Daoy (cell line): ENCODE measurements at regions not wholly inside any gene's neighbourhood (a gene's known extent, or its start where the extent isn't known, plus 50 kb on each side); places are given as distances from the start of the nearest gene placed in this dataset.

Source experiments
- DNase-seq: peaks from one replicate; pipeline ENCODE4 v3.0.0-alpha.2; 2015; ENCODE audit warnings: low read depth

DNA sequence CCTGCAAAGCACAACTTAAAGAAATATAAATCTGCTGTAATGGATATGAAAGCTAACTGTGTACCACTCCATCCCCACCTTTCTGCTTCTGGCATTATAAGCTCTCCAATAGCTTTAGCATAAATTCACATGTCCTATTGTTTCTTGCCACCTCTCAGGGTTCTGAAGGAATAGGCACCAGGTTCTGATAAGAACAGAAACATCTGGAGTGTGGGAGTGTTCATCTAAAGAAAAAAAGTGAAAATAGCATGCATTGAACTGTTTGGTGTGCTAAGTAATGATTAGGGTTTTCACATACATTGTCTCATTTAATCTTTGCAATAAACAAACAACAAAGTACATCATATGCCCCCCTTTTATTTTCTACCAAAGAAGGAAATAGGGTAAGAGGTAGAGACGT, 72.3 kb downstream of the FAM76B start:
- no peak for DNase-seq

DNA sequence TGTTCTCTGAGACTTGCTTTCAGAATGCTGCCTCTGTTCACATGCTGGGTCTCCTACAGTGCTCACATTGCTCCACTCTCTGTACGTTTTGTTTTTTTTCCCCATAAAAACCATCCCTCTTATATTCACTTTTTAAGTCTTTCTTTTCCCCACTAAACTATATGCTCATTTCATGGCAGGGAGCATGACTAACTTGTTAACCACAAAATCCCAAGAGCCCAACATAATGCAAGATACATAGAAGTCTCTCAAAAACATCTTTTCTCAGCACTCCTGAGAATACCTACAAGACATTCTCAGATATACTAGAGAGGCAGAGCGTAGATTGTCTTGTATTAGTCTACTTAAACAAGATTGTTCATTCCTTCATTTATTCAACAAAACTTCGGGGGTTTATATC, 73.3 kb downstream of the FAM76B start:
- DNase-seq: peak; percentile 28

DNA sequence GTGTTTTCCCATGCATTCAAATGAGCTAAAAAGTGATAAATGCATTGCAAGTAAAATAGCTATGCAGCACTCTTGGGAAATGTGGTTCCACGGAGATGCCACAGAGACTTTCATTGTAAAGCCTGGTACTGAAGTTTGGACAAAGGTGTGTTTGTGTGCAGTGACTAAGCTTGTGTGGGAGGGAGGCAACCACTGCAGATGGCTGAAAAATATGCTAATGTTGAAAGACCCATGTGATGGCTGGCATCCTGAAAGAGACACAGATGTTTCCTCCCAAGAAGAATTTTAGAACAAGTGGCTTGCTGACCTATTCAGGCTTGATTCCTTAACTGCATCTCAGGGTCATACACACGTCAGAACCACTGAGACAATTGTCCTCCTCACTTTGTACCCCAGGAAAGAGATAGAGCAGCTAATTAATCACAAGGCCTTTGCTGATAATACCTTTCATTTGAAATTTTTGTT, 73.8 kb downstream of the FAM76B start:
- DNase-seq: peak; percentile 80

DNA sequence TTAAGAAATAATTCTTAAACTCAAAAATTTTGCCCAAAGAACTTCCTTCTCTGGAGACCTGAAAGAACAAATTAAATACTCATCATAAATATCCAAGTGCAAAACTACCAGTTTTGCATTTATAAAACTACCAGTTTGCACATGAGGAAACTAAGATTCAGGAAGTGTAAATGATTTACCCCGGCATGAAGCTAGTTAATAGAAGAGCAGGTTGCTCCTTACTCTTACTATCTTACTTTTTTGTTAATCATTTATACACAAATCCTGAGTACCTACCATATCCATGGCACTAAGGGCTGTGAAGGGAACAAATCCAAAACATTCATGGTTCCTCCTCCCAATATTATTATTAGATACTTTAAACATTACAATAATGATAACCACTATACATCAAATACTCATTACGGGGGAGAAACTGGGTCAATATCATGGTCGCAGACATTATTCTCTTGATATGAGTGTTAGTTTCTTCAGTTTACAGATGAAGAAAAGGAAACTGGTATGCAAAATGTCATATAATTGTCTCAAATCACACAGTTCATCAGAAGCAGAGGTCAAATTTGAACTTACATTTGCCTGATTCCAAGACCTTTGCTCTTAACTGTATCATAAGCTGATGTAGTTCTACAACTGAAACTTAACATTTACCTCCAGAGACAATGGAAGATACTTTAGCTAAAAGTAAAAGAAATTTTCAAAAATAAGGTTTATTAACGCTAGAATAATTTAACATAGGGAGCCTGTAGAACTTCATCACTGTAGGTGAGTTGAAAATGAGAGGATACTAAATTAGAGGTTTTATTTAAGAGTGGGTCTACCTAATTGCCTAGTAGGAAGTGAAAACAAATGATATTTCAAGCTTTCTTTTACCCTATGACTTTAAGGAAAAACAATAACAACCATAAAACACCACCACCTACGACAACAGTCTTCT, 74.5 kb downstream of the FAM76B start:
- DNase-seq: no peak

DNA sequence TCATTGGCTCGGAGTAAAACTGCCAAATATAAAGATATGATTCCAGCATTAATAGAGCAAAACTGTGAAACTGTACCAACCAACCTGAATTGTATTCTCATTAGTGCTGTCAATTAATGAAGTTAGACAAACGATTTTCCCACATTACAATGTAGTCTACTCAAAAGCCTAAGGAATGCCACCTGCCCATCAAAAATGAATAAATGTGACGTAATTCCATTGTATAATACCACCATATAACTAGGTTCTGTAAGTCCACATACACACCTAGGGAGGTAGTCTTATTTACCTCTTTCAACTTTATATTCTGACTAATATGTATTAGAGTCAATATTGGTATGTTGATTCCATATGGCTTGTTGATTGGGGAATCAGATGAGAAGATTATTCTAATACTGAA, 76.2 kb downstream of the FAM76B start:
- no peak for DNase-seq

DNA sequence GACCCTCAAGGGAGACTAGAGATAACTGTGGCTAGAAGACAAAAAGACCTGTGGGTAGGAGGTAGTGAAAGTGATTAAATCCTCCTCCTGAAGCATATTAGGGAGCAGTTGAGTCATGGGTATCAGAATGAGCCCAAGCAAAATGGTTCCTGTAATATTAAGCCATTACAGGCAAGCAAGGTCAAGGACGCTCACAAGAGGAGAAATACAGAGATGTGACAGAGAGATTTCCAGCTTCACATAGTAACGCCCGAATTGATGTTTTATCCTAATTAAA, 77.7 kb downstream of the FAM76B start:
- no peak for DNase-seq

DNA sequence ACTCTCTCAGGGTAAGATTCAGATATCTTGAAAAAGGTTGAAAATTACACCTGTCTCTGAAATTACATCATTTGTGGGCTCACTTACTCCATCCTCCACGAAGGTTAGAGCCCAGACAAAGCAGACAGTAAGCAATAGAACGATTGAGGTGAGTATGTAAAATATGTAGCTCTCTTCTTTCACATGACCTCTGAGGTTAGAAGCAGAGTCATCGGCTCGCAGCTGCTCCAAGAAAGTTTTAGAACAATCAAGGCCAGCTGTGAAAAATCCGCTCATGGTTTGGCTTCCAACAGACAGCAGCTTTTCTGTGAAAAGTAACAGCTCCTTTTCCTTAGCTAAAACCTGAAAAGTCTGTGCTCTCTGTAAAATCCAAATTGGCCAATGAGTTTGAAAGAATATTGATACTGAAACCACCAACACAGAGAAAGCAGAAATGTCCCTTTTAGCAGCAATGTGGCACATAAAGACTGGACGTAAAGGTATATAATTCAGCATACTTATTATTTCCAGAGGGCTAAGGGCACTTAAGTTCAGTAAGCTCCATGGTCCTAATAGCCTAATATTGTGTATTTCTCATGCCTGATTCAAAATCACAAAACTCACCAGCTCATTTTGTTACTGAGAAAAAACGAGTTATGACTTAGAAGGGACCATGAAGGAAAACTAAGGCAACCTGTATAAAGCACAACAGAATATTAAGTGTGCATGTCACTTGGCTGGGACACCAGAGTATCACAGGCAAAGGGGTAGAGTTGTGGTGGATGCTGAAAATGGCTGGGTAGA, 78.2 kb downstream of the FAM76B start:
- DNase-seq: no peak

DNA sequence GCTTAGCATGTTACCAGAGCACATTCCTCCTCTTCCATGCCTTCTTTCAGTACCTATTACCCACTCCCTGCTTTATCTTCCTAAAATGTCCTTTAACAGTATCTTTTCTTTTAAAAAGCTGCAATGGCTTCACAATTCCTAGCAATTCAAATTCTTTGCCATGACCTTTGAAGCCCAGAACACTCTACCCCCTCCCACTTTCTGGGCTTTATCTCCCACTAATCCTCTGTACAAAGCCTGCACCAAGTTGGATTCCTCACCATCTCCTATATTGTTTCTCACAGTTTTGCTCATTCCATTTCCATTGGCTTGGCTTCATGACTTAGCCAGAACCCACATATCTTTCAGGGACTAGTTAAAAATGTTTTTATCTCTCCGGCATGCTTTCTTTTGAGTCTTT, 80.9 kb downstream of the FAM76B start:
- DNase-seq: no peak

DNA sequence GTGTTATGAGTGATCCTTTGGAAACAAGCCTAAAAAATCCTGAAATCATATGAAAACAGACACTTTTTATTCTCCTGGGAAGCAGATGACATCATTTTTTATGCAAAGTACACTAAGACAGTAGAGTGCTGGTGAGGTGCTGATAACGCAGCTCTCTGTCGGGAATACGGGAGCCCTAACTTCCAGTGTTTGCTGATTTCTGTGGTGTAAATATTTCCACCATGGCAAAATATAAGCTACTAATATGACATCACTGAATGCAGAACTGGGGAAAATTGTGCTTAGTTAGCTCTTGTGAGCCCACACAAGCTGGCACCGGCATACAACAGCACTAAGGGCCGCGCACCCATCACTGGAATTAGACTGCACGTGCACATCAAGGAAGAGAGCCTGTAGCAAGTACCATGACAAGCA, 82.6 kb downstream of the FAM76B start:
- DNase-seq: no peak

DNA sequence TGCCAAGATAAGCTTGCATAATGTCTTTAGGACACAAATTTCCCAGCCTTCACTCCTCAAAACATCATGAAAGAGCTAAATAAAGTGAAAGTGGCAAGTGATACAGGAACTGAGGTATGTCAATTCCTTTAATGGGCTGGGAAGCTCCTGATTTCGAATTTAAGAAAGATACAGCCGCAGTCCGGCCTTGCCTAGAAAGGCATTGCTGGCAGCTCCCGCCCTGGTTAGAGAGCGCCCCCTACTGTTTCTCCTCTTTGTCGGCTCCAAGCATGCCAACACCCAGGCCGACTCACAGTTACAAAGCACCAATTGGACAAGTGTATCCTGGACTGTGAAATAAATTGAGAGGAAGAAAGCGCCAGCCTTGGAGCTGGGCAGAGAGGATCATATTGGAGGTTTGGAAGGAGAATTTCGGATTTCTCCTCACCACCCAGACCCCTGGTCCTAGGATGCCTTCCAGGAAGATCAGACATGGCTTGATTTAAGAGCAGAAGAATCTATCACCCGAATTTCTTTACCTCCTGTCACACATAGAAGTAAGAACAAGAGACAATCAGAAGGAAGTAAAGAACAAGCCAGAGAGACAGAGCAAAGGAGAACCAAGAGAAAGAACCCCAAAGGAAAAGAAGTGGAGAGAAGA, 84.0 kb downstream of the FAM76B start:
- peak; percentile 77 for DNase-seq

DNA sequence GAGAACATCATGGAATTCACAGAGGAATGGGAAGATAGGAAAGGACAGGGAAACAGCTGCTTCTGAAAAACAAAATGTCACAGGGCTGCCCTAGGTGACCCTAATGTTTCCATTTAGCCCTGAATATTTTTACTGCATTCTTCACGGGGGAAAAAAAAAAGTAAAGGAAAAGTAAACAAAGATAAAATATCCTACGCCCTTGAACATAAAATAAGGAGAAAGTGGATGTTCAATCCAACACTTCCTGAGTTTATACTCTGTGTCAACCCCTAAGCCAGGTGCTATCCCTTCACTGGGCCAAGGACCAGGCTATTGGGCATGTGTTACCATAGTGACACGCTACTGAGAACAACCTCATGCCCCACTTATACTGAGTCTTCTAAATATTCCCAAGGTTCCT, 84.7 kb downstream of the FAM76B start:
- no peak for DNase-seq

DNA sequence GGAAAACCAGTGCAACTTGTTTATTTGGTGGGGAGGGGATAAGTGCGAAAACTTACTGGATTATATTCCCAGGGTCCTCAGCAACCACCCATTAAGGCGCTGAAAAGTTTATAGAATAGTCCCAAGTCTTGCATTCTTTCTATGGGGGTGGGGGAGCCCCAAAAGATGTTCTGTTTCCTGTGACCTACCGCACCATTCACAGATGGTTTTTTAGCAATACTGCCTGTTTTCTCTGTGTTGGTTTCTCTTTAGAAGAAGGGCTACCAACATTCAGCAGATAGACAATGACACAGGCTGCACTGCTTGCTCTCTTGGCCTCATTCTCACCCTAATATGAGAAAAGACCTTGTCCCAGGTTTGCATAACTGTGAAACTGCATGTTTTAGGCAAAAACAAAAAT, 86.5 kb downstream of the FAM76B start:
- no peak for DNase-seq

DNA sequence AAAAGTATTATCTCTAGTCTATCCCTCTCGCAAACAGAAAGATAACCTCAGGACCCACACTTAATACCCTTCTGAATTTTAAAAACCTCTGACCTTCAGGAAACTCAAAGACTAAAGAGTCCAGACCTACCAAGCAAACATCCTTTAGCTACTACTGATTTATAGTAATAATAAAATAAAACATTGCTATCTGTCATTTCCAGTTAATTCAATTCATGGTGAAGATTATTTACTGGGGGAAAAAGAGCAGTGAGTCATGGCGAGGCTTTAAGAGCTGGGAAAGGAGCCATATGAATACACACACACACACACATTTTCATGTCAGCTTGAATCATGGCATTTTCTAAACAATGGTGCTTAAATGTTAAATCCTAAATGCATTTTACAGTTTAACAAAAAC, 87.1 kb downstream of the FAM76B start:
- DNase-seq: peak; percentile 57

DNA sequence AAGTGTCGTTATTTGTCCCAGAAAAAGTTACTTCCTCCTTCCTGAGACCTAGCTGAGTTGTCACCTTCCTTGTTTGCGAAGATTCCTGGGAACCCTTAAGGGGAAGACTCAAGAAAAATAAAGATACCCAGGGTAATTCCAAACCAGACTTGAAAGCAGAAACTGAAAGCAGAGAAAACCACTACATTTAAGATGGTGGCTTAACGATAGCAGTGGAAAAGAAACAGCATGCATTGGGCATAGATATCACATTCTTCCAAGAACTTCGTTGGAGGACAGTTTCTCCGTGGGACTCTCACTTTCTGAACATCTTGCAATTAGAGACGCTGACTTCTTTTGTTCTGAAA, 89.1 kb downstream of the FAM76B start:
- DNase-seq: no peak

DNA sequence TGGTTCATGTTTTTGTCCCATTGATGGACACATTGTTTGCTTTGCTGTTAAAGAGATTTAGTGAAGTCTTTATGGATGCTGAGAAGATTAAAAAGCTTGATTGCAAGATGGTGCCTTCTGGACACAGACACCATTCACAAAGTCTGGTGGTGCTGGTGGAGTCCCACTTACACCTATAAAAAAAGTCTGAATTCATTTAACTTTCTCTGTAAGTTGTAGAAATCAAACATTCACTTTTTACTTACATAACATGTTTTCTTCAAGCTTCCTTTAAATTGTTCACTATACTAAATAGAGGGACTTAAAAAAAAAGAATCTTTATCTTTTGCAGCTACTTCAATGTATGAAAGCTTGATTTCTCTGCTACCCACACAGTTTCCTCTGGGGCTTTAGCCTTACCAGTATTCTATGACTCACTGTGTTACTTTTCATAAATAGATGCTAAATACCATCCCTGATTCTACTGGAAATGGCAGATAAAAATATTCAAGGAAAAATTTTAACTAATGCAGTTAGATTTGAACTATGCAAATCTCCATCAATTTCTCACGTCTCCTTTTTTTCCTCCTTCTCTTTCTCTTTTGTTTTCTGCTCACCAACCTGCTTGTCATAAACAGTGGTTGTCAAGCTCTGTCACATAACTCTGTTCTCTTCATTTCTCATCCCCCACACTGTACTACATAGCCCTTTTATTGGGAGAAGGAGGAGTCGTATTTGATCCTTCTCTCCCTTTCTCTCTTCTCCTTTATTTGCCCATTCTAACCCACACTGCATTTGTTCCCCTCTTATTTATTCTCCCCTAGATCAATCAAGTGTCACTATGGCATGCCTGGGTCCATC, 89.7 kb downstream of the FAM76B start:
- no peak for DNase-seq

DNA sequence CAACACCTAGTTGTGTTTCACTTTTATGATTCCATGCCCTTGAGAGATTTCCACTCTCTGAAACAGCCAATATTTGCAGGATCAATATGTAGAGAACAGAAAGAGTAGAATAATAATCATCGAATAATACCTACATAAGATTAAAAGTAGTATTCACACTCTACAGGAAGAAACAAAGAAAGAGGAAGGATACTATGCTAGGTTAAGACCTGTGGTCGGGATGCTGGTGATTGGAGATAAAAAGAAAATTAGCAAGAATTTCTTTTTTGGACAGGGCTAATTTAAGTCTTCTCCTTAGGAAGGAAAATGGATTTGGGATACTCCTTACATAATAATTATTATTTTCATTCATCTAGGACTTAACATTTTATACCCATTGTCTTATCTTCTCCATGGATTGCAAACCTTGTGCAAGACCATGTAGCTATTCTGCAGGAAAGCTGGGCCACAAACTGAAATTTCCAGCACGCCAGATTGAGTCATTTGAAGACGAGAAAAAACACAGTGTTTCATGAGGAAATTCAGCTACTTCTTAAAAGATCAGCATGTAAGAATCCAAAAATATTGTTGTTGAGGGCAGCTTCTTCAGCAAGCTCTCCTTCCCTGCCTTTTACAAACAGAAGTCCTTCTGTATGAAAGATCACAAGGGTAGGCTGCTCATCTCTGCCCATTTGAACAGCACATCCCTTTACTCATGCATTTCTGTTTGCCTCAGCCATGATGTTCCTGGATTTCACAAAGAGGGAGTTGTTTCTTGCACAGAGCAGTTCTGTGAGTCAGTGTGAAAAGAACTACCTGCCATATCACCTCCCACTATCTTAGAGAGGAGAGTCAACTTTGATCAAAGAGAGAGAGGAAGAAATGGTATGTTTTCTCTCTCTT, 90.7 kb downstream of the FAM76B start:
- no peak for DNase-seq

DNA sequence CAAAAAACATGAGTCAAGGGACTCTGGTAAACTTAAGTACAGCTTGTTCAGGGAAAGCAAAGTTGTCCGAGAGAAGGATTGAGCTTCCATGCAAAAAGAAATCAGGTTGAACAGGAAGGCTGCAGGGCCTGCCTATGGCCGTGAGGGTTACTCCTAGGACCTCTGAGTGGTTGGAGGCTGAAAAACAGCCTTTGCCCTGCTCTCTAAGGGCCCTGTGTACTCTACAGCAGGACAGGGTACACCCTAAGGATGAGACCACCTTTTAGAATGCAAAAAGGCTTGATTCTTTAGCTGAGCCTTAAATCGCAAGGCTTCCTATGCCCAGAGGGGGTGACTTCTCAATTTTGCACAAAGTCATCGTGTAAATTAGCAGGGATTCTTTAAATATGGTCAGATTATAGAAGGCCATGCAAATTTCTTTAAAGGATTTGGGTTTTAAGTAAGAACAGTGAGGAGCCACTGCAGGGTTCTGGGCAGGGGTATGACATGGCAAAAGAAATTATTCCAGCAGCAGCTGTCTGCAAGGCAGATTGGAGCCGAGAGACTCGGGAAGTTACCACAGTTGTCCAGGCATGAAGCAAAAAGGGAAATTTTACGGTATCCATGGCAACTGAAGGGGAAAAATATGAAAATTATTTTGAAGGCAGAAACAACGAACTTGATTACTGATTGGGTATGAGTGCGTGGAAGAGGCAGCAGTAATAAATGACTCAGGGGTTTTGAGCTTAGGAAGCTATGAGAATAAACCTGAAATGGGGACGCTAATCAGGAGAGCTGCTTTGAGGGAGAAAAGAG, 91.8 kb downstream of the FAM76B start:
- no peak for DNase-seq

DNA sequence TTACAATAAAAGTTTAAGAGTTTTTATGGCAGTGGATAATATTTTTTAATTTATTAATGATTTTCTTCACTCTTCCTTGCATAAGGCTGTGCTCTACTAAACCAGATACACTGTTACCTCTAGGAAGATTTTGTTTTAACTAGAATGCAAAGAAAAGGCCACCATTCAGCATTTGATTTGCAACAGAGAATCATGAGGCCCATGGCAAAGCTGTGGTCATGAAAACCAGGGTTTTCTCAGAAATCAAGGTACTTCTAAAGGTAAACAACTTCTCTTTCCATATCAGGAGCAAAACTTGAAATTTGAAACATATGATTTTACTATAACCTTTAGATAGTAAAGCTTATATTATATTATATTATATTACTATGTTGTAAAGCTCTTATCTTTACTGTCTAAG, 94.4 kb downstream of the FAM76B start:
- no peak for DNase-seq

DNA sequence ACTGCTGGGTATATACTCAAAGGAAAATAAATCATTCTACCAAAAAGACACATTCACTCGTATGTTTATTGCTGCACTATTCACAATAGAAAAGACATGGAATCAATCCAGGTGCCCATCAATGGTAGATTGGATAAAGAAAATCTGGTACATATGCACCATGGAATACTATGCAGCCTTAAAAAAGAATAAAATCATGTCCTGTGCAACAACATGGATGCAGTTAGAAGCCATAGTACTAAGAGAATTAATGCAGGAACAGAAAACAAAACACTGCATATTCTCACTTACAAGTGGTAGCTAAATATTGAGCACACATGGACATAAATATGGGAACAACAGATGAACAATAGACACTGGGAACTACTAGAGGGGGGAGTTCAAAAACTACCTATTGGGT, 96.3 kb downstream of the FAM76B start:
- DNase-seq: no peak
